ENCODE measurements at regions not wholly inside any gene's neighbourhood (a gene's known extent, or its start where the extent isn't known, plus 50 kb on each side); places are given as distances from the start of the nearest gene placed in this dataset.

DNA sequence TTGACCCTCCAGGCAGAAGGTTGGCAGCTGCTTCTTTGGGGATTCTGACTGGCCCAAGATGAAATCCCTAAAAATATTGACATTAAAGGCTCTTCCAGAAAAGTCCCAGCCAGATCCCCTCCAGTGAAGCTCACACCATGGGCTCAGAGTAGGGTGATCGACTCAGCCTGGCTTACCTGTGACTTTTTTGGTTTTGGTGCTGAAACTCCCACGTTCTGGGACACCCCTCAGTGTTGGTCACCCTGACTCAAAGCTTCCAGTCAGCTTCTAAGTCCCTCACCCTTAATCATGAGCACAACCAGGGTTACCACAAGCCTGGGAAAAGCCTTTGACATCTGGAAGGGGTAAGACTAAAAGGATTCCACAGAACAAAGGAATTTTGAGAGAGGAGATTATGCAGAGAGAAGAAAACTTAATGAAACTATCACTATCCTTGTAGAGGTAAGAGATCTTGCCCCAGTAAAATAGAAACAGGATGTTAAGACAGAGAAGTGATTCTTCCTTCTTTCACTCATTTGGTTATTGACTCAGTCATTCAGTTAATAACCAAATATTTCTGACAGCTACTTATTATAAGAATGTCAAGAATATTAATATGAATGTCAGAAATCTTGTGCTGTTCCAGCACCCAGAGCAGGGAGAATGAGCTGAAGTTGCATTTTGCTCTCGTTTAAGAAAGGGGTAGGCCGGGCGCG, 66.8 kb upstream of the SEC11C start:
- TF ChIP-seq CTCF (IDR thresholded peaks at IDR 0.05), result no peak

GRCh38 chr18:59075923-59076322, 63.8 kb upstream of the SEC11C start:
- no peak for TF ChIP-seq CTCF (IDR thresholded peaks at IDR 0.05)

- TF ChIP-seq CTCF (IDR thresholded peaks at IDR 0.05), result no peak
Observed at GRCh38 chr18:59079264-59079663, 60.4 kb upstream of the SEC11C start.

GRCh38 chr18:59083136-59083818, 56.4 kb upstream of the SEC11C start:
- TF ChIP-seq CTCF (IDR thresholded peaks at IDR 0.05), result no peak

DNA sequence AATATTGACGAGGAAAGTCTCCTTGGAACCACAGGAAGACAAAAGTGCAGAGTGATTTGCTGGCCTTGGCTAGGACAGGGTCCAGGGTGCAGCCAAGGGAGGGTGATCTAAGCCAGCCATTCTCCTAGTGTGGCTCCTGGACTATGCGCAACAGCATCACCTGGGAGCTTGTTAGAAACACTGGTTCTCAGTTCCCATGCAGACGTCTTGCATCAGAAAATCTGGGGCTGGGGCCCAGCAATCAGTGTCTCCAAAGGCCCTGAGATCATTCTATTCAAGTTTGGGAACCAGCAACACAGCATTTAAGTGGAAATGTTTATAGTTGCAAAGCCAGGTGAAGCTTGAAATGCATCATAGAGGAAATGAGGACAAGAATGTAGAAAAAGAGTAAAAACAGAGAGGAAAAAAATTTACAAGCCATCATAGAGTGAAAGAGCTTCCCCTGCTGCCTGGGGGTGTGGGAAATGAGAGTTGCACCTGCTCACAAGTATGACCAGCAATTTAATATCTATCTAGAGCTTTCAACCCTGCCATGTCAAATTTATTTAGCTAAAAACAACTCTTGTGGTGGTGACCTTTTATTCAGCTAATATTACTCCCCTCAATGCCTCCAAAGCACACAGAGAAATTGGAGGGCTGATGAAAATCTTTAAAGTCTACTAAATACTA, 54.4 kb upstream of the SEC11C start:
- no peak for TF ChIP-seq CTCF (IDR thresholded peaks at IDR 0.05)

- TF ChIP-seq CTCF (IDR thresholded peaks at IDR 0.05), result no peak
Observed at GRCh38 chr18:59085797-59086196, 53.9 kb upstream of the SEC11C start.

DNA sequence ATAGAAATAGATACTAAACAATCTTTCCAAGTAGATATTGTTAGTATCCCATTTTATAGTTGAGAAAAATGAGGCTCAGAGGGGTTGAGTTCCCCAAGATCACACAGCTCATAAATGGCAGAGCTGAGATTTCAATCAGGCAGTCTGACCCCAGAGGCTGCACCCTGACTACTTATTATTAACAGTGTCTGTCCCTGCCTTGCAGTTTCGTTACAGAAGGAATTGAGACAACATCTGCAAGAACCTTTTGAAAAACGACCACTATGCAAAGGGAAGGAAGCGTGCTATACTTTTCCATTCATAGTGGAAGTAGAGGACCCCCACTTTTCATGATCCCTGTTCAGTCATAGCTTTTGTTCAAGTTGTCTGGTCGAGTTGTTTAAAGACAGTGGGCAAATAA, 53.2 kb upstream of the SEC11C start:
- no peak for TF ChIP-seq CTCF (IDR thresholded peaks at IDR 0.05)

All from LNCAP (cell line).